ENCODE measurements at regions not wholly inside any gene's neighbourhood (a gene's known extent, or its start where the extent isn't known, plus 50 kb on each side); places are given as distances from the start of the nearest gene placed in this dataset.

DNA sequence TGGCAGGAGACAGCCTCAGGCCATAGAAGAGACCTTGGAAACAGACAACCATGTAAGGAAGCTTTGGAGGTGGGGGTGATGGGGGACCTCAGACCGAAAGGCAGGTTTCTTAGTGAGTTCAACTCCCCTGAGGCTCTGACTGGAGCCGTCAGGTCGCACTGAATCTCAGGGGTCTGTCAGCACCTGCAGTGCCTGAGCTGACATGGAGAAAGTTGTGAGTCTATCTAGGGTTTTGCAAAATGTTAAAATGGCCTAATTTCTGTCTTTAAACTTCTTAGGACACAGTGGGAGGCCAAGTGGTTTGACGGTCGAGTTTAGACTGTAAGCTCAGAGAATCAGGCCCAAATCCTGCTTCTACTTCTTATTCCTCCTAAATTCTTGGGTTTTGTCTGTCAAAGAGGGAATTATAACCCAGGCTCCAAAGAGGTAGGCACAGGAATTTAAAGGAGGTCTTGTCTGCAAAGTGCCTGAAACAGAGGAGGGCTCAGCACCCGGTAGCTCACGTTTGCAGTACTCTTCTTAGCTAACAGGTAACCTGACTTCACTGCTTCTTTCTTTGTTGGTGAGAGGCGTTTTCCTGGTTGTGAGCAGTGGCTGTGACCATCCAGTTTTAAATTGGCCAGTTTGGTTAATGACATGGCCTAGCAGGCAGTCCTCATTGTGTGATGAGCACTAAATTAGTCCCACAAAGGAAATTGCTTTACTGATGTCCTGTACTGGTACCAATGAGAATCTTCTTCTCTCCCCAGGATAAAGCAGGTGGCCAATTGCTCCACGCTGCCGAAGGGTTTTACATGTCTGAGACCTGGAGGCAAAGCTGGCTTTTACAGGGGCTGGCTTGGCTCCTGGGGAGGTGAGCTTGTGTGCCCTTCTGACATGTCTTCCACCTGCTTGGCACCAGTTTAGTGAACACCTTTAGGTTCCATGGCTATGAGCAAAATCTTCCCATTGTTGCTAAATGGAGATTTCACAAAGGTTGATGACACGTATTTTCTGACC lies 95.7 kb downstream of the MYCN start:
- H3K9me3 ChIP-seq (ENCODE audit: control insufficient read depth in 4 of 4, low read length in 3 of 4), result no peaks in the 10 kb centered on the region
- H3K4me1 ChIP-seq (ENCODE audit: control insufficient read depth in 4 of 4, insufficient read depth in 4 of 4, low read length in 3 of 4), result no peaks in the 10 kb centered on the region
- TF ChIP-seq TAF1 (conservative IDR thresholded peaks at IDR 0.05), result no peak
- H3K27ac ChIP-seq (ENCODE audit: low read depth in 1 of 2, low read length in 2 of 2), result no peak overlapping the region
- no peak overlapping the region for H3K4me3 ChIP-seq (ENCODE audit: low read depth in 1 of 3, low read length in 3 of 3)
- no peak for DNase-seq (ENCODE audit: low spot score)
- H3K36me3 ChIP-seq (ENCODE audit: control insufficient read depth in 4 of 4, insufficient read depth in 3 of 4, low read depth in 1 of 4, low read length in 3 of 4), result no peaks in the 10 kb centered on the region
- WGBS, result 93% methylated on average over 11 of the region's 11 CpGs
- H3K27me3 ChIP-seq (ENCODE audit: control insufficient read depth in 4 of 4, insufficient read depth in 4 of 4, low read length in 3 of 4), result no peaks in the 10 kb centered on the region
- no peak overlapping the region for H3K9ac ChIP-seq (ENCODE audit: low read depth in 1 of 2, low read length in 2 of 2)

DNA sequence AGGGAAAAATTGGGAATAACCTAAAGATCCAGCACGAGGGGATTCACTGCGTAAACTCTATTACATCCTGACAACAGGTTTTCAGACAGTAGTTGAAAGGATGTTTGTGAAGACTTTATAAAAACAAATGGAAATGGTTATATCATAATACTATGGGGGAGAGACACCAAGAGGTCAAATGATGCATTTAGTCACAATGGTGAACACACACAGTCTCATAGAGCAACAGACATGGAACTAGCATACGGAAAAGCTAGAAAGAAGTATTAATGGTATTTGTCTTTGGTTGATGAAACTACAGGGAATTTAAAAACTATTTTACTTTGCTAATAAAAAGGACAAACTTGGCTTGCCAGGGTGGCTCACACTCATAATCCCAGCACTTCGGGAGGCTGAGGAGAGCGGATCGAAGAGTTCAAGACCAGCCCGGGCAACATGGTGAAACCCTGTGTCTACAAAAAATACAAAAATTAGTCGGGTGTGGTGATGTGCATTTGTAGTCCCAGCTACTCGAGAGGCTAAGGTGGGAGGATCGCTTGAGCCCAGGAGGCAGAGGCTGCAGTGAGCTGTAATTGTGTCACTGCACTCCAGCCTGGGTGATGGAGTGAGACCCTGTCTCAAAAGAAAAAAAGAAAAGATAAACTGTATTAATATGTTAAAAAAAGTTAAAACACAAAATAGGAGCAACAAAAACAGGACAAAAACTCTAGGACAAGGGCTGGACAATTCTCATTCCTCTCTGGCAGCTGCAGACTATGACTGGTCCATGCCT lies 94.8 kb downstream of the MYCN start:
- DNase-seq (ENCODE audit: low spot score), result no peak
- TF ChIP-seq, protein P1, sequence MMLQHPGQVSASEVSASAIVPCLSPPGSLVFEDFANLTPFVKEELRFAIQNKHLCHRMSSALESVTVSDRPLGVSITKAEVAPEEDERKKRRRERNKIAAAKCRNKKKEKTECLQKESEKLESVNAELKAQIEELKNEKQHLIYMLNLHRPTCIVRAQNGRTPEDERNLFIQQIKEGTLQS (IDR thresholded peaks at IDR 0.05), result no peak
- TF ChIP-seq JUND (IDR thresholded peaks at IDR 0.05) (no peak), REST (IDR thresholded peaks at IDR 0.05) (no peak), YY1 (IDR thresholded peaks at IDR 0.05) (no peak), RXRA (IDR thresholded peaks at IDR 0.05) (no peak), NR2F2 (IDR thresholded peaks at IDR 0.05) (no peak), FOXA1 (IDR thresholded peaks at IDR 0.05) (no peak), EGR1 (IDR thresholded peaks at IDR 0.05; ENCODE audit: low read depth in 2 of 2) (no peak)
- TF ChIP-seq, protein P2, sequence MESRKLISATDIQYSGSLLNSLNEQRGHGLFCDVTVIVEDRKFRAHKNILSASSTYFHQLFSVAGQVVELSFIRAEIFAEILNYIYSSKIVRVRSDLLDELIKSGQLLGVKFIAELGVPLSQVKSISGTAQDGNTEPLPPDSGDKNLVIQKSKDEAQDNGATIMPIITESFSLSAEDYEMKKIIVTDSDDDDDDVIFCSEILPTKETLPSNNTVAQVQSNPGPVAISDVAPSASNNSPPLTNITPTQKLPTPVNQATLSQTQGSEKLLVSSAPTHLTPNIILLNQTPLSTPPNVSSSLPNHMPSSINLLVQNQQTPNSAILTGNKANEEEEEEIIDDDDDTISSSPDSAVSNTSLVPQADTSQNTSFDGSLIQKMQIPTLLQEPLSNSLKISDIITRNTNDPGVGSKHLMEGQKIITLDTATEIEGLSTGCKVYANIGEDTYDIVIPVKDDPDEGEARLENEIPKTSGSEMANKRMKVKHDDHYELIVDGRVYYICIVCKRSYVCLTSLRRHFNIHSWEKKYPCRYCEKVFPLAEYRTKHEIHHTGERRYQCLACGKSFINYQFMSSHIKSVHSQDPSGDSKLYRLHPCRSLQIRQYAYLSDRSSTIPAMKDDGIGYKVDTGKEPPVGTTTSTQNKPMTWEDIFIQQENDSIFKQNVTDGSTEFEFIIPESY (IDR thresholded peaks at IDR 0.05), result no peak
- Histone ChIP-seq H3K4me3 (ENCODE audit: low read depth in 1 of 3, low read length in 3 of 3) (no peak overlapping the region), H3K9me3 (ENCODE audit: control insufficient read depth in 4 of 4, low read length in 3 of 4) (no peaks in the 10 kb centered on the region), H3K36me3 (ENCODE audit: control insufficient read depth in 4 of 4, insufficient read depth in 3 of 4, low read depth in 1 of 4, low read length in 3 of 4) (no peaks in the 10 kb centered on the region), H3K9ac (ENCODE audit: low read depth in 1 of 2, low read length in 2 of 2) (no peak overlapping the region), H3K27me3 (ENCODE audit: control insufficient read depth in 4 of 4, insufficient read depth in 4 of 4, low read length in 3 of 4) (no peaks in the 10 kb centered on the region), H3K4me1 (ENCODE audit: control insufficient read depth in 4 of 4, insufficient read depth in 4 of 4, low read length in 3 of 4) (no peaks in the 10 kb centered on the region), H3K27ac (ENCODE audit: low read depth in 1 of 2, low read length in 2 of 2) (no peak overlapping the region)
- 95% methylated on average over 10 of the region's 10 CpGs for WGBS
